ENCODE measurements at regions not wholly inside any gene's neighbourhood (a gene's known extent, or its start where the extent isn't known, plus 50 kb on each side); places are given as distances from the start of the nearest gene placed in this dataset.
"Not testable (repeated sequence)": the region's sequence is repeated elsewhere in the genome, so short reads cannot be mapped to it uniquely, and the experiment has no call there.

- ChIA-PET POLR2A (no interaction called here), CTCF (no interaction called here)
- no peak for TF ChIP-seq CTCF (IDR thresholded peaks at IDR 0.05)
- H3K4me3 Mint-ChIP-seq = no peak overlapping the region
- intact Hi-C loops (cut with micrococcal nuclease) = no loop called here
- H3K4me1 Mint-ChIP-seq = peaks cover 20% of the 10 kb centered on the region
- no peaks in the 10 kb centered on the region for H3K36me3 Mint-ChIP-seq (ENCODE audit: low read depth)
- no peaks in the 10 kb centered on the region for H3K9me3 Mint-ChIP-seq
- H3K27ac Mint-ChIP-seq = no peak overlapping the region
- no peaks in the 10 kb centered on the region for H3K27me3 Mint-ChIP-seq
- no peak for DNase-seq
- no peak for ATAC-seq (ENCODE audit: low read depth)
Measured at GRCh38 chr6:14553515-14553914, 435.9 kb downstream of the CD83 start.

- no peak overlapping the region for H3K27ac Mint-ChIP-seq
- no peak overlapping the region for H3K4me3 Mint-ChIP-seq
- intact Hi-C loops (cut with micrococcal nuclease) = no loop called here
- no peaks in the 10 kb centered on the region for H3K36me3 Mint-ChIP-seq (ENCODE audit: low read depth)
- TF ChIP-seq CTCF (IDR thresholded peaks at IDR 0.05) = no peak
- peaks cover 8% of the 10 kb centered on the region for H3K4me1 Mint-ChIP-seq
- CTCF ChIA-PET = no interaction called here
- H3K9me3 Mint-ChIP-seq = no peaks in the 10 kb centered on the region
- H3K27me3 Mint-ChIP-seq = no peaks in the 10 kb centered on the region
- no peak for ATAC-seq (ENCODE audit: low read depth)
- POLR2A ChIA-PET = no interaction called here
- DNase-seq = no peak
Measured at GRCh38 chr6:14555804-14556203, 438.2 kb downstream of the CD83 start.

GRCh38 chr6:14559746-14560536 lies 442.4 kb downstream of the CD83 start:
- Mint-ChIP-seq H3K36me3 (ENCODE audit: low read depth) (no peaks in the 10 kb centered on the region), H3K4me1 (peaks cover 8% of the 10 kb centered on the region), H3K27me3 (no peaks in the 10 kb centered on the region), H3K9me3 (peaks cover 10% of the 10 kb centered on the region), H3K4me3 (no peak overlapping the region), H3K27ac (no peak overlapping the region)
- no peak for ATAC-seq (ENCODE audit: low read depth)
- no peak for TF ChIP-seq CTCF (IDR thresholded peaks at IDR 0.05)
- no peak for DNase-seq
- intact Hi-C loops (cut with micrococcal nuclease) = no loop called here
- POLR2A ChIA-PET = no interaction called here
- CTCF ChIA-PET = no interaction called here

GRCh38 chr6:14561563-14561962 lies 444.0 kb downstream of the CD83 start:
- ATAC-seq (ENCODE audit: low read depth); CTCF ChIA-PET; H3K4me3 Mint-ChIP-seq; H3K27ac Mint-ChIP-seq; H3K4me1 Mint-ChIP-seq; H3K36me3 Mint-ChIP-seq (ENCODE audit: low read depth); DNase-seq; intact Hi-C loops (cut with micrococcal nuclease); H3K27me3 Mint-ChIP-seq; POLR2A ChIA-PET: not testable (repeated sequence)
- peaks cover 12% of the 10 kb centered on the region for H3K9me3 Mint-ChIP-seq

GRCh38 chr6:14567842-14568241 lies 450.3 kb downstream of the CD83 start:
- Mint-ChIP-seq H3K27me3 (no peaks in the 10 kb centered on the region), H3K9me3 (peaks cover 12% of the 10 kb centered on the region), H3K4me3 (no peak overlapping the region), H3K4me1 (peaks cover 13% of the 10 kb centered on the region), H3K36me3 (ENCODE audit: low read depth) (no peaks in the 10 kb centered on the region), H3K27ac (no peak overlapping the region)
- DNase-seq (no peak), ATAC-seq (ENCODE audit: low read depth) (no peak)
- no peak for TF ChIP-seq CTCF (IDR thresholded peaks at IDR 0.05)
- ChIA-PET CTCF (no interaction called here), POLR2A (interaction anchor here (1.0 kb wide), 1 partner anchor 18 kb away, joined by 3 read pairs; no protein-coding TSS in a partner anchor)
- intact Hi-C loops (cut with micrococcal nuclease) = no loop called here

- CTCF ChIA-PET = no interaction called here
- ATAC-seq (ENCODE audit: low read depth) (no peak), DNase-seq (no peak)
- Mint-ChIP-seq H3K36me3 (ENCODE audit: low read depth) (no peaks in the 10 kb centered on the region), H3K27ac (no peak overlapping the region), H3K9me3 (peaks cover 5% of the 10 kb centered on the region), H3K4me1 (peaks cover 28% of the 10 kb centered on the region), H3K4me3 (no peak overlapping the region), H3K27me3 (no peaks in the 10 kb centered on the region)
- POLR2A ChIA-PET = no interaction called here
- intact Hi-C loops (cut with micrococcal nuclease) = no loop called here
- no peak for TF ChIP-seq CTCF (IDR thresholded peaks at IDR 0.05)
Measured at GRCh38 chr6:14569394-14569793, 451.8 kb downstream of the CD83 start.

- intact Hi-C loops (cut with micrococcal nuclease); H3K36me3 Mint-ChIP-seq (ENCODE audit: low read depth); POLR2A ChIA-PET; CTCF ChIA-PET; H3K9me3 Mint-ChIP-seq; H3K27me3 Mint-ChIP-seq; H3K27ac Mint-ChIP-seq; H3K4me3 Mint-ChIP-seq; ATAC-seq (ENCODE audit: low read depth); DNase-seq: not testable (repeated sequence)
- peaks cover 33% of the 10 kb centered on the region for H3K4me1 Mint-ChIP-seq
Measured at GRCh38 chr6:14569874-14570273, 452.3 kb downstream of the CD83 start.

Data from activated B cell treated with CpG ODN at 0.5 μM for 24 hours (primary cell).